ENCODE measurements at regions not wholly inside any gene's neighbourhood (a gene's known extent, or its start where the extent isn't known, plus 50 kb on each side); places are given as distances from the start of the nearest gene placed in this dataset.

- no peak; the same call in 1 of the 2 replicates for ATAC-seq
- peak overlapping the region; percentile 40 to 53 for H3K4me3 ChIP-seq (ENCODE audit: low read depth in 2 of 2, low read length in 2 of 2)
- in situ Hi-C loops (cut with HindIII; ENCODE audit: low pct_unique_long_range_greater_than_20kb, low sequenced_read_pairs) (no loop called here), intact Hi-C loops (cut with micrococcal nuclease; ENCODE audit: unreplicated experiment) (no loop called here)
- no peaks in the 10 kb centered on the region for H3K27me3 ChIP-seq (ENCODE audit: control insufficient read depth, insufficient read depth, low read length)
- no peaks in the 10 kb centered on the region for H3K9me3 ChIP-seq (ENCODE audit: control insufficient read depth, insufficient read depth, low read depth, low read length)
- ChIA-PET CTCF (no interaction called here), POLR2A (no interaction called here)
- no peak for DNase-seq (ENCODE audit: low read depth, low spot score)
- peaks cover 22% of the 10 kb centered on the region for H3K4me1 ChIP-seq (ENCODE audit: control insufficient read depth, insufficient read depth, low read length)
- no TSS peak for BruUV-seq (replicated peaks)
- H3K36me3 ChIP-seq (ENCODE audit: control insufficient read depth, insufficient read depth, low read length), result no peaks in the 10 kb centered on the region
- peak overlapping the region; percentile 93 for H3K27ac ChIP-seq (ENCODE audit: low read length)
- no peak for TF ChIP-seq SIN3A (IDR thresholded peaks at IDR 0.05; ENCODE audit: borderline replicate concordance, insufficient read depth, low read depth, low read length)
- TF ChIP-seq CTCF (IDR thresholded peaks at IDR 0.05), result no peak
- no peak for TF ChIP-seq POLR2AphosphoS5 (IDR thresholded peaks at IDR 0.05; ENCODE audit: low read depth, low read length)
- TF ChIP-seq TCF7L2 (IDR thresholded peaks at IDR 0.05; ENCODE audit: low read depth, low read length), result no peak
- no peak for TF ChIP-seq REST (IDR thresholded peaks at IDR 0.05; ENCODE audit: insufficient read depth in 1 of 2, low read depth in 2 of 2, low read length in 1 of 2)
Observed at GRCh38 chr22:23520863-23521440, 59.1 kb downstream of the IGLL1 start.

GRCh38 chr22:23519442-23520157 lies 60.5 kb downstream of the IGLL1 start:
- intact Hi-C loops (cut with micrococcal nuclease; ENCODE audit: unreplicated experiment), result no loop called here
- CTCF ChIA-PET, result no interaction called here

More at GRCh38 chr22:23519442-23520157, 60.5 kb downstream of the IGLL1 start:
- in situ Hi-C loops (cut with HindIII; ENCODE audit: low pct_unique_long_range_greater_than_20kb, low sequenced_read_pairs), result no loop called here
- ATAC-seq (no peak), DNase-seq (ENCODE audit: low read depth, low spot score) (no peak)
- Histone ChIP-seq H3K4me3 (ENCODE audit: low read depth in 2 of 2, low read length in 2 of 2) (no peak overlapping the region), H3K27me3 (ENCODE audit: control insufficient read depth, insufficient read depth, low read length) (no peaks in the 10 kb centered on the region), H3K9me3 (ENCODE audit: control insufficient read depth, insufficient read depth, low read depth, low read length) (no peaks in the 10 kb centered on the region), H3K36me3 (ENCODE audit: control insufficient read depth, insufficient read depth, low read length) (no peaks in the 10 kb centered on the region), H3K27ac (ENCODE audit: low read length) (peak overlapping the region; percentile 54), H3K4me1 (ENCODE audit: control insufficient read depth, insufficient read depth, low read length) (peaks cover 22% of the 10 kb centered on the region)
- POLR2A ChIA-PET, result no interaction called here
- no peak for TF ChIP-seq REST (IDR thresholded peaks at IDR 0.05; ENCODE audit: insufficient read depth in 1 of 2, low read depth in 2 of 2, low read length in 1 of 2)
- no peak for TF ChIP-seq TCF7L2 (IDR thresholded peaks at IDR 0.05; ENCODE audit: low read depth, low read length)
- no peak for TF ChIP-seq CTCF (IDR thresholded peaks at IDR 0.05)
- TF ChIP-seq POLR2AphosphoS5 (IDR thresholded peaks at IDR 0.05; ENCODE audit: low read depth, low read length), result no peak
- no peak for TF ChIP-seq SIN3A (IDR thresholded peaks at IDR 0.05; ENCODE audit: borderline replicate concordance, insufficient read depth, low read depth, low read length)
- BruUV-seq (replicated peaks), result no TSS peak
